ENCODE measurements at regions not wholly inside any gene's neighbourhood (a gene's known extent, or its start where the extent isn't known, plus 50 kb on each side); places are given as distances from the start of the nearest gene placed in this dataset.

DNA sequence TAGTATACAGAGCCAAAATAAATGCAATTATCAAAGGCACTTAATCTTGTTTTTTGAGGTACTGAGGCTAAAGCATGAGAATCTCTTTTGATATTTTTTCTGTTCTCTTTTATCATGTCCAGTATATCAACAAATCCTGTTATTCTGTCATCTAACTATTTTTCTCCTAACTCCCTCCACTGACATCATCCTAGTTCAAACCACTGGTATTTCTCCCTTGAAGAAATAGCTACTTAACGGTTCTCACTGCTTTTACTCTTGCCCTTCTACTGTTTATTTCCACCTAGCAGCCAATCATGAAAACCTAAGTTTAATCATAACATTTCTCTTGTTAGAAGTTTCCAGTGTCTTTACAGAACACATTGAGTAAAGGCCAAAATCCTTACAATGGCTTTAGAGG, 317.6 kb downstream of the GPD2 start:
- no peak for DNase-seq (ENCODE audit: low read depth in 2 of 2)
- no peak overlapping the region for H3K4me3 ChIP-seq (replicated peaks in 1 of 2; ENCODE audit: low read depth in 2 of 2, low read length in 2 of 2)
- TF ChIP-seq, protein P1, sequence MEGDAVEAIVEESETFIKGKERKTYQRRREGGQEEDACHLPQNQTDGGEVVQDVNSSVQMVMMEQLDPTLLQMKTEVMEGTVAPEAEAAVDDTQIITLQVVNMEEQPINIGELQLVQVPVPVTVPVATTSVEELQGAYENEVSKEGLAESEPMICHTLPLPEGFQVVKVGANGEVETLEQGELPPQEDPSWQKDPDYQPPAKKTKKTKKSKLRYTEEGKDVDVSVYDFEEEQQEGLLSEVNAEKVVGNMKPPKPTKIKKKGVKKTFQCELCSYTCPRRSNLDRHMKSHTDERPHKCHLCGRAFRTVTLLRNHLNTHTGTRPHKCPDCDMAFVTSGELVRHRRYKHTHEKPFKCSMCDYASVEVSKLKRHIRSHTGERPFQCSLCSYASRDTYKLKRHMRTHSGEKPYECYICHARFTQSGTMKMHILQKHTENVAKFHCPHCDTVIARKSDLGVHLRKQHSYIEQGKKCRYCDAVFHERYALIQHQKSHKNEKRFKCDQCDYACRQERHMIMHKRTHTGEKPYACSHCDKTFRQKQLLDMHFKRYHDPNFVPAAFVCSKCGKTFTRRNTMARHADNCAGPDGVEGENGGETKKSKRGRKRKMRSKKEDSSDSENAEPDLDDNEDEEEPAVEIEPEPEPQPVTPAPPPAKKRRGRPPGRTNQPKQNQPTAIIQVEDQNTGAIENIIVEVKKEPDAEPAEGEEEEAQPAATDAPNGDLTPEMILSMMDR (IDR thresholded peaks at IDR 0.05; ENCODE audit: low read depth, low read length): no peak

DNA sequence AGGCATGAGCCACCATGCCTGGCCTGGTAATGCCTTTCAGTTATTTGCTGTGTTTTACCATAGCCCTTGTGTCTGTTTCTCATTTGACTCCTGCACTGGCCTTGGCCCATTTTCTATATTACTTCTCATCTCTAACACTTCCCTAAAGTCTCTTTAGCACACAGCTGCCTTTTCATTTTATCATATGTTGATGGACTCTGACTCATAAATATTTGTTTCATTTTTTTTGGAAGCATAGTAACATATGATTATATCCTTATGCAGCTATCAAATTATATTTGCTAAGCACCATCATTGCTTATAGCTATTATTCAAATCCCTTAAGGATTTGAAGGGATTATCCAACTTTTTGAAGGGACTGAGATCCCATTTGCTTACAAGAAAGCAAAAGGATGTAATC, 320.3 kb downstream of the GPD2 start:
- H3K4me3 ChIP-seq (replicated peaks in 1 of 2; ENCODE audit: low read depth in 2 of 2, low read length in 2 of 2): no peak overlapping the region
- DNase-seq (ENCODE audit: low read depth in 2 of 2): no peak
- TF ChIP-seq, protein P1 (IDR thresholded peaks at IDR 0.05; ENCODE audit: low read depth, low read length): no peak

DNA sequence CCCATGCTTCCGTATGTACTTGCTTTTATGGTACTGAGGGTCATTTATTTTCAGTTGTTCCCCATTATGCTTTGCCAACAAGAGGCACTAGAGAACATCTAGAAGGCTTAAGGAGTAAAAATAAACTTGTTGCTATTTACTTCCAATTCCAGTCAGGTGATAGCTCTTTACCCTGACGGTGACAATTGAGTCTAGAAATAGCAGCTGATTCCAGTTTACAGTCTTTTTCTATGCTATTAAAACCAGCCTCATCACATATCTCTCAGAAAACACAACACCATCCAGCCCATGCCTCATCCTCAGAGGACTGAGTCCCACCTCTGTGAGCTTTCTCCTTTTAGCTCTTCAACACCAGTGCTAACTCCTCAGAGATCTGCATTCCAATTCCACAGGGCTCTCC, 327.0 kb downstream of the GPD2 start:
- TF ChIP-seq, protein P1 (IDR thresholded peaks at IDR 0.05; ENCODE audit: low read depth, low read length): no peak
- no peak overlapping the region for H3K4me3 ChIP-seq (replicated peaks in 1 of 2; ENCODE audit: low read depth in 2 of 2, low read length in 2 of 2)
- DNase-seq (ENCODE audit: low read depth in 2 of 2): no peak

DNA sequence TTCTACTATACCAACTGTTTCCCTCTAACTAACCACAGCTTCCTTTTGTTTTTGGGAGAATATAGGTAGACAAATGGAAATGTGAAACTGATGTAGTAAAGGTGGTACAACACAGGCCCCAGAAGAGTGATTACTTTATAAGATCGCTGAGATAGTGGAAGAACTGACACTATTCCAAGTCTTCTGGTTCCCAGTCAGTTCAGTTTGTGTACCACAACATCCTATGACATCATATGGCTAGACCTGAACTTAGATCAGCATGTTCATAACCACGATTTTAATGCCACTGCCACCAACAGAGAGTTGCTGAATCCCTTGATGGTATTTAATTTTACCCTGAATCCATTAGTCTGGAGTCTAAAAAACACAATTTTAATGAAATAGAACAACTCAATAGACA, 328.9 kb downstream of the GPD2 start:
- DNase-seq (ENCODE audit: low read depth in 2 of 2): no peak
- TF ChIP-seq, protein P1 (IDR thresholded peaks at IDR 0.05; ENCODE audit: low read depth, low read length): no peak
- no peak overlapping the region for H3K4me3 ChIP-seq (replicated peaks in 1 of 2; ENCODE audit: low read depth in 2 of 2, low read length in 2 of 2)

DNA sequence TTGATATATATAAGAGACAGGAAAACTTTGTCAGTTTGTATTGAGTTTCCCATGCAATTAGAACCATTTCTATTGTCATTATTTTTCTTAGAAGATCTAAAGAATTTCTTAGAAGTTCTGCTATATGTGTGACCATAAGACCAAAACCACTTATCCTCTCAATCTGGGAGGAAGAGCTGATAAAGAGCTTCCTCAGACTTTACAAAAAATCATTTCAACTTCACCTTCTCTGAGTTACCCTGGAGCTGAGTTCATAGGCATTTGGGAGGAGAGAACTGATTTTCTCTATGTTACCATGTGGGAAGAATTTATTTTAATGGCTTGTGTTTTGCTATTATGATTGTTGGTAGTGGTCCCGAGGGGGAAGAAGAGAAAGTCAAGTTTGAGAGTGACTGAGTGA, 329.3 kb downstream of the GPD2 start:
- TF ChIP-seq, protein P1 (IDR thresholded peaks at IDR 0.05; ENCODE audit: low read depth, low read length): no peak
- no peak overlapping the region for H3K4me3 ChIP-seq (replicated peaks in 1 of 2; ENCODE audit: low read depth in 2 of 2, low read length in 2 of 2)
- DNase-seq (ENCODE audit: low read depth in 2 of 2): no peak

DNA sequence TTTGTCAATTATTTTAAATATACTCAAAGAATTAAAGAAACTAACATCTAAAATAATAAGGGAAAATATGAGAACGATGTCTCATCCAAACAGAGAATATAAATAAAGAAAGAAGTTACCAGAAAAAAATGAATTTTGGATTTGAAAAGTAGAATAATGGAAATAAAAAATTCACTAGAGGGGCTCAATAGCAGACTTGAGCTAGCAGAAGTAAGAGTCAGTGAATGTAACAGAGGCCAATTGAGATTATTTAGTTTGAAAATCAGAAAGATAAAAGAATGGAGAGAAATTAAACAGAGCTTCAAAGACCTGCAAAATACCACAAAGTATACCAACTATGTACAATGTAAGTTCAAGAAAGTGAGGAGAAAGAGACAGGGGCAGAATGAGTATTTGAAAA, 333.6 kb downstream of the GPD2 start:
- no peak overlapping the region for H3K4me3 ChIP-seq (replicated peaks in 1 of 2; ENCODE audit: low read depth in 2 of 2, low read length in 2 of 2)
- no peak for DNase-seq (ENCODE audit: low read depth in 2 of 2)
- TF ChIP-seq, protein P1 (IDR thresholded peaks at IDR 0.05; ENCODE audit: low read depth, low read length): no peak

DNA sequence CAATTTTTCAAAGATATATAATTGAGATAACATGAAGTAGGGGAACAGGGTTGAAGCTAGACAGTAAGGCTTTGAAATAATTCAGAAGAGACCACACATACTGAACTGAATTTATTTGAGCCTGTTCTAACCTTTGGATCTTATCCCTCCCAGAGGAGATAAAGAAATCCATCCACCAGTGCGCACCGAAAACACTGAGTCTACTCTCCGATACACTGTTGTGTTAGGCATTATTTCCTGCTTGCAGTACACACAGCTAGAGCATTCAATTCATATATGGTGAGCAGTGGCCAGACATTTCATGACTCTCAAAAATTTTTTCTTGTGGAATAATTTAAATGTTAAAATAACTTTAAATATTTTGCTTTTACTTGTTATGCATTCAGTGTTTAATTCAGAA, 342.7 kb downstream of the GPD2 start:
- H3K4me3 ChIP-seq (replicated peaks in 1 of 2; ENCODE audit: low read depth in 2 of 2, low read length in 2 of 2): no peak overlapping the region
- DNase-seq (ENCODE audit: low read depth in 2 of 2): no peak
- TF ChIP-seq, protein P1 (IDR thresholded peaks at IDR 0.05; ENCODE audit: low read depth, low read length): no peak
